MCF 10A (cell line): ENCODE measurements at regions not wholly inside any gene's neighbourhood (a gene's known extent, or its start where the extent isn't known, plus 50 kb on each side); places are given as distances from the start of the nearest gene placed in this dataset.
"Not testable (repeated sequence)": the region's sequence is repeated elsewhere in the genome, so short reads cannot be mapped to it uniquely, and the experiment has no call there.

ENCODE experiments used
- BruUV-seq: library from RNA; stranded (reverse); fragments of 400-500 nt; replicated peaks from 2 replicates; lab custom pipeline; 2021; lab: Mats Ljungman, UMichigan
- CTCF ChIA-PET: fragments of 300-600 bp; sonication (Branson Sonifier 250); formaldehyde crosslinking; extraction: SDS; loops from one replicate; lab custom pipeline; 2021; ENCODE audit warnings: antibody characterized with exemption, inconsistent platforms; lab: Yijun Ruan, JAX
- POLR2A ChIA-PET: fragments of 300-600, 350-650 bp; sonication (Branson Sonifier 250); formaldehyde crosslinking; extraction: SDS; loops from one replicate; lab custom pipeline; 2020; ENCODE audit warnings: antibody characterized with exemption, inconsistent platforms; lab: Yijun Ruan, JAX
- DNase-seq: peaks from one replicate; pipeline ENCODE4 v3.0.0-alpha.2; 2018; ENCODE audit not compliant: unreplicated experiment
- H3K27ac Mint-ChIP-seq: one replicate; pipeline ENCODE4 v1.8.0; 2022; ENCODE audit warnings: mild to moderate bottlenecking, low read depth, mixed read lengths; ENCODE audit not compliant: unreplicated experiment
- H3K27me3 Mint-ChIP-seq: one replicate; pipeline ENCODE4 v1.8.0; 2022; ENCODE audit warnings: mixed read lengths; ENCODE audit not compliant: insufficient read depth, unreplicated experiment
- H3K36me3 Mint-ChIP-seq: one replicate; pipeline ENCODE4 v1.8.0; 2022; ENCODE audit warnings: mild to moderate bottlenecking, moderate library complexity, mixed read lengths; ENCODE audit not compliant: insufficient read depth, unreplicated experiment
- H3K4me1 Mint-ChIP-seq: one replicate; pipeline ENCODE4 v1.8.0; 2022; ENCODE audit warnings: mixed read lengths; ENCODE audit not compliant: insufficient read depth, unreplicated experiment
- H3K4me3 Mint-ChIP-seq: one replicate; pipeline ENCODE4 v1.8.0; 2022; ENCODE audit warnings: mild to moderate bottlenecking, moderate library complexity, mixed read lengths; ENCODE audit not compliant: unreplicated experiment
- H3K9me3 Mint-ChIP-seq: one replicate; pipeline ENCODE4 v1.8.0; 2022; ENCODE audit warnings: mixed read lengths; ENCODE audit not compliant: unreplicated experiment
- intact Hi-C: fragments of 100-400 bp; cut with micrococcal nuclease; formaldehyde crosslinking; loops from 2 replicates; pipeline ENCODE4 v1.14.1; 2022
- TF ChIP-seq, protein P1 (sequence below): fragments of 200-600 bp; IDR thresholded peaks from one replicate; pipeline ENCODE4 v1.8.0; 2022; ENCODE audit warnings: antibody characterized with exemption, mild to moderate bottlenecking; ENCODE audit not compliant: unreplicated experiment

DNA sequence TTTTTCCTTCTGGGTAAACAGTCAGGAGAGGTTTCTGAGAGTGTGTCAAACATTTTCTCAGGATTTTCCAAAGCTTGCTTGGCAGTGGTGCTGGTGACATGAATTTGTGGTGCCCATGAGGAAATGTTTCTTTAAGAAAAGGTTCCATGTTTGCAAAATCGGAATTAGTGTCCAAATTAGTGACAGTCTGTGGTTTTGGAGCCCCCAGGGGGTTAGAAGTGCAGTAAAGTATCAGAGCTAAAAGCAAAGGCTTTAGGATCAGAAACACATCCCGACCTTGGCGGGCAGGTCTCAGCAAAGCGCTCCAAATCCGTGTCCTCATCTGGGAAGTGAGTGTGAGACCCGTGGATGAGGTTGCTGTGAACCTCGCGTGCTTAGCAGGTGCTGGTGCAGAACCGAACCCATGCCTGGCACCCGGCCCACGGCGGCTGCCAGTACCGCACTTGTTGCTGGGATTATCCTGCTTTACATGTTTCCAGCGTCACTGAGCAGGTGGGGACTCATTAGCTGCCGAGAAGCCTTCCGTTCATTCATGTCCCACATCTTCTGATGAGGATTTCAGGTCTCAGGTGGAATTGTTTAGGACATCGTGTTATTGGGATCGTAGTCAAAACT, 70.8 kb upstream of the COL5A1 start:
- CTCF ChIA-PET: no interaction called here
- H3K36me3 Mint-ChIP-seq: no peaks in the 10 kb centered on the region
- TF ChIP-seq, protein P1, sequence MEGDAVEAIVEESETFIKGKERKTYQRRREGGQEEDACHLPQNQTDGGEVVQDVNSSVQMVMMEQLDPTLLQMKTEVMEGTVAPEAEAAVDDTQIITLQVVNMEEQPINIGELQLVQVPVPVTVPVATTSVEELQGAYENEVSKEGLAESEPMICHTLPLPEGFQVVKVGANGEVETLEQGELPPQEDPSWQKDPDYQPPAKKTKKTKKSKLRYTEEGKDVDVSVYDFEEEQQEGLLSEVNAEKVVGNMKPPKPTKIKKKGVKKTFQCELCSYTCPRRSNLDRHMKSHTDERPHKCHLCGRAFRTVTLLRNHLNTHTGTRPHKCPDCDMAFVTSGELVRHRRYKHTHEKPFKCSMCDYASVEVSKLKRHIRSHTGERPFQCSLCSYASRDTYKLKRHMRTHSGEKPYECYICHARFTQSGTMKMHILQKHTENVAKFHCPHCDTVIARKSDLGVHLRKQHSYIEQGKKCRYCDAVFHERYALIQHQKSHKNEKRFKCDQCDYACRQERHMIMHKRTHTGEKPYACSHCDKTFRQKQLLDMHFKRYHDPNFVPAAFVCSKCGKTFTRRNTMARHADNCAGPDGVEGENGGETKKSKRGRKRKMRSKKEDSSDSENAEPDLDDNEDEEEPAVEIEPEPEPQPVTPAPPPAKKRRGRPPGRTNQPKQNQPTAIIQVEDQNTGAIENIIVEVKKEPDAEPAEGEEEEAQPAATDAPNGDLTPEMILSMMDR: no peak
- intact Hi-C loops: no loop called here
- H3K27me3 Mint-ChIP-seq: peaks cover 20% of the 10 kb centered on the region
- H3K4me1 Mint-ChIP-seq: no peaks in the 10 kb centered on the region
- H3K4me3 Mint-ChIP-seq: no peak overlapping the region
- no peak overlapping the region for H3K27ac Mint-ChIP-seq
- no TSS peak for BruUV-seq
- peaks cover 8% of the 10 kb centered on the region for H3K9me3 Mint-ChIP-seq
- POLR2A ChIA-PET: interaction anchor here (0.6 kb wide), 1 partner anchor 225 kb away, joined by 3 read pairs; no protein-coding TSS in a partner anchor
- no peak for DNase-seq

DNA sequence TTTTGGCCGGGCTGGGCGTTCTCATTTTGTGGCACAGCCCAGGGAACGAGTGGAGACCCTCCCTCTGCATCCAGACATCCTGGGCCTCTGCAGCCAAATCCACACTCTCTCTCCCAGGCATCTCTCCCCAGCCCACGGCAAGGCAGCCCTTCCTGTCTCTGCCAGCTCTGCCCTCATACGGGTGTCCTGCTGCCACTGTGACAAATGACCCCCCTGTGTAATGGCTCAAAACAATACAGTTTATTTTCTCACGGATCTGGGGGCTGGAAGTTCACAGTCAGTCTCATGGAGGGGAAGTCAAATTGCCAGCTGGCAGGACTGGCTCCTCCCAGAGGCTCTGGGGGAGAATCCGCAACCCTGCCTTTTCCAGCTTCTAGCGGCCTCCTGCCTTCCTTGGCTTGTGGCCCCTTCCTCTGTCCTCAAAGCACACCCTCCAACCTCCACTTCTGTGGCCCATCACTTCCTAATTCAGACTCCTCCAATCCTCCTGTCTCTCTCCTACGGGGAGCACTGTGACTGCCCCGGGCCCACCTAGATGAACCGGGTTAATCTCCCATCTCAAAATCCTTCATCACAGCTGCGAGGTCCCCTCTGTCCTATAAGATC, 70.2 kb upstream of the COL5A1 start:
- ChIA-PET CTCF (no interaction called here), POLR2A (interaction anchor here (0.7 kb wide), 1 partner anchor 64 kb away, joined by 3 read pairs; no protein-coding TSS in a partner anchor)
- DNase-seq: no peak
- Mint-ChIP-seq H3K4me3 (no peak overlapping the region), H3K4me1 (no peaks in the 10 kb centered on the region), H3K36me3 (no peaks in the 10 kb centered on the region), H3K27ac (peak overlapping the region; percentile 6), H3K27me3 (peaks cover 26% of the 10 kb centered on the region), H3K9me3 (peaks cover 8% of the 10 kb centered on the region)
- TF ChIP-seq, protein P1: no peak
- intact Hi-C loops: no loop called here
- no TSS peak for BruUV-seq

DNA sequence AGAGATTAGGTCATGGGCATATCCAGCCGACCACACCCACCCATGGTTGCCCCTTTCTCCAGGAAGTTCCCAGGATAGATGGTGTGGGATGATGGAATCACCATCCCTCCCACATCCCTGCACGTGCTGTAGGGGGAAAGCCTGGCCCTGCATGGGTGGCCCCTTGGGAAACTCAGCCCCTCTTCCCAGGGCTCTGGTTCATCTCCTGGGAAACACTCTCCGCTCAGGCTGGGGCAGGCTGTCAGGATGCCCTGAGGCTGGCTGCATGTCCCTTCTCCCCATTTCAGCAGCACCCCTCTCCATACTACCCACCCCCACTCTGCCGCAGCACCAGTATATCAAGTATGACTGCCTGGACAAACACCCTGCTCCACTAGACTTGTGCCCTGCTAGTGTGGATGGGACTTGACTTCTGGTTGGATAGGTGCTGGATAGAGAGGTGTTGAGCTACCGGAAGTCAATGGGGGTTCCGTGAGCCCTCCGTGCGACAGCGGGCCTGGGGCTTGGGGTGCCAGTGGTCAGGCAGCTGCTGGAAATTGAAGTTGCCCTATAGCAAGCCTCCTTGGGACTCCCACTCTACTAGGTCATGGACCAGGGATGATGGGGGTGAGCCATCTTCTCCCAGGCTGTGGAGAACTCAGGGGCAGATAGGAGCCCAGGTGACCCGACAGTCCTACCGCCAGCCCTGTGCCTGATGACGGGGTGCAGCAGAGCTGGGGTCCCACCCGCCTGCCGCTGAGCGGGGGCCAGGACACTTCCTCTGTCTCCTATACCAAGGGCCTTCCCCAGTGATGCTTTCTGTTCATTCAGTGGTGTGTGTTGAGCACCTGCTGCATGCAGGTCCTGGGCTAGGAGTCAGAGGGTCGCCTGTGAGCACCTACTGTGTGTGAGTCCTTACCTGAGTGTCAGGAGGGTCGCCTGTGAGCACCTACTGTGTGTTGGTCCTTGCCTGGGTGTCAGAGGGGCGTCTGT, 69.4 kb upstream of the COL5A1 start:
- POLR2A ChIA-PET: interaction anchor here (0.6 to 0.7 kb wide), 2 partner anchors 12 to 63 kb away, joined by 3 read pairs; no protein-coding TSS in a partner anchor
- TF ChIP-seq, protein P1: no peak
- no TSS peak for BruUV-seq
- H3K4me3 Mint-ChIP-seq: no peak overlapping the region
- peaks cover 6% of the 10 kb centered on the region for H3K9me3 Mint-ChIP-seq
- no peak for DNase-seq
- no peaks in the 10 kb centered on the region for H3K36me3 Mint-ChIP-seq
- CTCF ChIA-PET: no interaction called here
- peak overlapping the region; percentile 6 for H3K27ac Mint-ChIP-seq
- intact Hi-C loops: no loop called here
- H3K27me3 Mint-ChIP-seq: peaks cover 34% of the 10 kb centered on the region
- no peaks in the 10 kb centered on the region for H3K4me1 Mint-ChIP-seq

DNA sequence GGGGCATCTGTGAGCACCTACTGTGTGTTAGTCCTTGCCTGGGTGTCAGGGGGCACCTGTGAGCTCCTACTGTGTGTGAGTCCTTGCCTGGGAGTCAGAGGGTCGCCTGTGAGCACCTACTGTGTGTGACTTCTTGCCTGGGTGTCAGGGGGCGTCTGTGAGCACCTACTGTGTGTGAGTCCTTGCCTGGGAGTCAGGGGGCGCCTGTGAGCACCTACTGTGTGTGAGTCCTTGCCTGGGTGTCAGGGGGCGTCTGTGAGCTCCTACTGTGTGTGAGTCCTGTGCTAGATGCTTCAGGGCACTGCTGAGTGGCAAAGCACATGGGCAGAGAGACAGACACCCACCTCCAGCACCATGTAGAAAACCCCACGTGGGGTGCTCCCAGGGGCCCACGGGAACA, 66.9 kb upstream of the COL5A1 start:
- H3K4me1 Mint-ChIP-seq, POLR2A ChIA-PET, BruUV-seq, DNase-seq, H3K27ac Mint-ChIP-seq, H3K4me3 Mint-ChIP-seq, H3K9me3 Mint-ChIP-seq, H3K36me3 Mint-ChIP-seq, CTCF ChIA-PET, intact Hi-C loops: not testable (repeated sequence)
- peaks cover 59% of the 10 kb centered on the region for H3K27me3 Mint-ChIP-seq
